ENCODE measurements at regions not wholly inside any gene's neighbourhood (a gene's known extent, or its start where the extent isn't known, plus 50 kb on each side); places are given as distances from the start of the nearest gene placed in this dataset.

DNA sequence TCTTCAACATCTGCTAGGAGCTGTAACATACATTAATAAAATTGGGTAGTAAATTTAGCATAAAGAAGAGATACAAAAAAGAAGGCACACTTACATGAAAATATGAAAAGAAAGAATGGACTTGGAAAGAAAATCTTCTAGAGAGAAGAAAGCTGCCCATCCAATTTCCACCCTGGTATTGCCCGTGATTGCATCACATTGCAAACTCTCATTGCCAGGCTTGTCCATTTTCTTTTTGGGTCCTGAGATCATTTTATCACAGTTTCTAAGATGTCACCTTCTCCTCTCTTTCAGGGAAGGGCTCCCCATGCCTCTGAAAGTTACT lies 321.5 kb downstream of the RND3 start:
- TF ChIP-seq, protein P1, sequence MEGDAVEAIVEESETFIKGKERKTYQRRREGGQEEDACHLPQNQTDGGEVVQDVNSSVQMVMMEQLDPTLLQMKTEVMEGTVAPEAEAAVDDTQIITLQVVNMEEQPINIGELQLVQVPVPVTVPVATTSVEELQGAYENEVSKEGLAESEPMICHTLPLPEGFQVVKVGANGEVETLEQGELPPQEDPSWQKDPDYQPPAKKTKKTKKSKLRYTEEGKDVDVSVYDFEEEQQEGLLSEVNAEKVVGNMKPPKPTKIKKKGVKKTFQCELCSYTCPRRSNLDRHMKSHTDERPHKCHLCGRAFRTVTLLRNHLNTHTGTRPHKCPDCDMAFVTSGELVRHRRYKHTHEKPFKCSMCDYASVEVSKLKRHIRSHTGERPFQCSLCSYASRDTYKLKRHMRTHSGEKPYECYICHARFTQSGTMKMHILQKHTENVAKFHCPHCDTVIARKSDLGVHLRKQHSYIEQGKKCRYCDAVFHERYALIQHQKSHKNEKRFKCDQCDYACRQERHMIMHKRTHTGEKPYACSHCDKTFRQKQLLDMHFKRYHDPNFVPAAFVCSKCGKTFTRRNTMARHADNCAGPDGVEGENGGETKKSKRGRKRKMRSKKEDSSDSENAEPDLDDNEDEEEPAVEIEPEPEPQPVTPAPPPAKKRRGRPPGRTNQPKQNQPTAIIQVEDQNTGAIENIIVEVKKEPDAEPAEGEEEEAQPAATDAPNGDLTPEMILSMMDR (IDR thresholded peaks at IDR 0.05 in 8 of 11, conservative IDR thresholded peaks at IDR 0.05 in 3 of 11) = no peak
- TF ChIP-seq POLR2A (IDR thresholded peaks at IDR 0.05) (no peak), POLR2AphosphoS5 (IDR thresholded peaks at IDR 0.05) (no peak)

Measured in spleen (tissue), 7 donors.